GM12864 (cell line): ENCODE measurements at regions not wholly inside any gene's neighbourhood (a gene's known extent, or its start where the extent isn't known, plus 50 kb on each side); places are given as distances from the start of the nearest gene placed in this dataset.

Experiments used
- DNase-seq: peaks from one replicate; pipeline ENCODE4 v3.0.0-alpha.2; 2011; ENCODE audit warnings: low read depth
- H3K4me3 ChIP-seq: 2 replicates; pipeline ENCODE4 v1.5.1; 2011; ENCODE audit warnings: mild to moderate bottlenecking, low read depth, low read length, control low read depth
- CTCF ChIP-seq: IDR thresholded peaks from 2 replicates; pipeline ENCODE4 v1.5.1; 2011; ENCODE audit warnings: low read depth, mild to moderate bottlenecking, moderate library complexity, low read length, control low read depth, inconsistent platforms; ENCODE audit errors: missing control alignments

GRCh38 chr1:14326857-14327256, 271.6 kb upstream of the KAZN start:
- no peak for TF ChIP-seq CTCF
- H3K4me3 ChIP-seq = no peak overlapping the region
- no peak for DNase-seq

GRCh38 chr1:14328685-14329084, 269.8 kb upstream of the KAZN start:
- no peak overlapping the region for H3K4me3 ChIP-seq
- DNase-seq = no peak
- no peak for TF ChIP-seq CTCF

- no peak for TF ChIP-seq CTCF
- no peak for DNase-seq
- H3K4me3 ChIP-seq = no peak overlapping the region
Measured at GRCh38 chr1:14332158-14332557, 266.3 kb upstream of the KAZN start.

- no peak for DNase-seq
- TF ChIP-seq CTCF = no peak
- no peak overlapping the region for H3K4me3 ChIP-seq
Measured at GRCh38 chr1:14334336-14335176, 263.9 kb upstream of the KAZN start.

GRCh38 chr1:14338509-14338908, 260.0 kb upstream of the KAZN start:
- TF ChIP-seq CTCF = no peak
- no peak for DNase-seq
- no peak overlapping the region for H3K4me3 ChIP-seq

- TF ChIP-seq CTCF = no peak
- no peak for DNase-seq
- no peak overlapping the region for H3K4me3 ChIP-seq
Measured at GRCh38 chr1:14339288-14339687, 259.2 kb upstream of the KAZN start.
